NB4 (cell line): ENCODE measurements at regions not wholly inside any gene's neighbourhood (a gene's known extent, or its start where the extent isn't known, plus 50 kb on each side); places are given as distances from the start of the nearest gene placed in this dataset.

ENCODE experiments used
- DNase-seq: peaks from one replicate; pipeline ENCODE4 v3.0.0; 2010; ENCODE audit warnings: low read depth
- H3K4me3 ChIP-seq: one replicate; pipeline ENCODE4 v1.5.1; 2011; ENCODE audit warnings: mild to moderate bottlenecking, low read depth, low read length, moderate library complexity
- CTCF ChIP-seq: IDR thresholded peaks from one replicate; pipeline ENCODE4 v1.5.1; 2012; ENCODE audit warnings: low read depth, low read length
- MAX ChIP-seq: IDR thresholded peaks from 2 replicates; pipeline ENCODE4 v1.6.1; 2011; ENCODE audit warnings: low read depth, low read length
- MYC ChIP-seq: IDR thresholded peaks from 2 replicates; pipeline ENCODE4 v1.6.1; 2011; ENCODE audit warnings: low read depth, low read length
- POLR2A ChIP-seq: IDR thresholded peaks from 2 replicates; pipeline ENCODE4 v1.6.1; 2011; ENCODE audit warnings: mild to moderate bottlenecking; ENCODE audit not compliant: insufficient read length; ENCODE audit errors: extremely low read depth

- TF ChIP-seq POLR2A (no peak), MYC (no peak), MAX (no peak), CTCF (no peak)
- no peak overlapping the region for H3K4me3 ChIP-seq
Measured at GRCh38 chr7:118735441-118735840, 510.9 kb downstream of the ANKRD7 start.

GRCh38 chr7:118737935-118738334 lies 513.4 kb downstream of the ANKRD7 start:
- H3K4me3 ChIP-seq, result no peak overlapping the region
- no peak for TF ChIP-seq CTCF
- no peak for TF ChIP-seq POLR2A
- no peak for TF ChIP-seq MAX
- no peak for DNase-seq

More at GRCh38 chr7:118735441-118735840, 510.9 kb downstream of the ANKRD7 start:
- no peak for DNase-seq

GRCh38 chr7:118745927-118746326 lies 521.4 kb downstream of the ANKRD7 start:
- TF ChIP-seq CTCF, result no peak
- no peak for TF ChIP-seq POLR2A
- TF ChIP-seq MAX, result no peak
- no peak for TF ChIP-seq MYC
- DNase-seq, result no peak
- H3K4me3 ChIP-seq, result no peak overlapping the region

- TF ChIP-seq POLR2A, result no peak
- no peak for TF ChIP-seq MYC
- no peak for TF ChIP-seq MAX
- TF ChIP-seq CTCF, result no peak
- no peak for DNase-seq
- H3K4me3 ChIP-seq, result no peak overlapping the region
Measured at GRCh38 chr7:118747473-118747872, 523.0 kb downstream of the ANKRD7 start.

GRCh38 chr7:118753479-118753878 lies 529.0 kb downstream of the ANKRD7 start:
- TF ChIP-seq CTCF, result no peak
- no peak for TF ChIP-seq POLR2A
- no peak for TF ChIP-seq MYC
- TF ChIP-seq MAX, result no peak
- DNase-seq, result no peak
- H3K4me3 ChIP-seq, result no peak overlapping the region

GRCh38 chr7:118754608-118755007 lies 530.1 kb downstream of the ANKRD7 start:
- TF ChIP-seq CTCF, result no peak
- TF ChIP-seq MYC, result no peak
- TF ChIP-seq POLR2A, result no peak
- TF ChIP-seq MAX, result no peak
- DNase-seq, result no peak
- H3K4me3 ChIP-seq, result no peak overlapping the region
